Inferior parietal cortex (tissue), 1 donor: ENCODE measurements at regions not wholly inside any gene's neighbourhood (a gene's known extent, or its start where the extent isn't known, plus 50 kb on each side); places are given as distances from the start of the nearest gene placed in this dataset.

Experiments
- DNase-seq: peaks from one replicate; pipeline ENCODE4 v3.0.0-alpha.2; 2016; ENCODE audit errors: extremely low spot score

GRCh38 chr20:51159981-51160380 is 137.1 kb upstream of the KCNG1 start:
- DNase-seq, result no peak

GRCh38 chr20:51159303-51159702 is 136.4 kb upstream of the KCNG1 start:
- no peak for DNase-seq

- no peak for DNase-seq
These were observed 135.3 kb upstream of the KCNG1 start for GRCh38 chr20:51158226-51158625.

DNA sequence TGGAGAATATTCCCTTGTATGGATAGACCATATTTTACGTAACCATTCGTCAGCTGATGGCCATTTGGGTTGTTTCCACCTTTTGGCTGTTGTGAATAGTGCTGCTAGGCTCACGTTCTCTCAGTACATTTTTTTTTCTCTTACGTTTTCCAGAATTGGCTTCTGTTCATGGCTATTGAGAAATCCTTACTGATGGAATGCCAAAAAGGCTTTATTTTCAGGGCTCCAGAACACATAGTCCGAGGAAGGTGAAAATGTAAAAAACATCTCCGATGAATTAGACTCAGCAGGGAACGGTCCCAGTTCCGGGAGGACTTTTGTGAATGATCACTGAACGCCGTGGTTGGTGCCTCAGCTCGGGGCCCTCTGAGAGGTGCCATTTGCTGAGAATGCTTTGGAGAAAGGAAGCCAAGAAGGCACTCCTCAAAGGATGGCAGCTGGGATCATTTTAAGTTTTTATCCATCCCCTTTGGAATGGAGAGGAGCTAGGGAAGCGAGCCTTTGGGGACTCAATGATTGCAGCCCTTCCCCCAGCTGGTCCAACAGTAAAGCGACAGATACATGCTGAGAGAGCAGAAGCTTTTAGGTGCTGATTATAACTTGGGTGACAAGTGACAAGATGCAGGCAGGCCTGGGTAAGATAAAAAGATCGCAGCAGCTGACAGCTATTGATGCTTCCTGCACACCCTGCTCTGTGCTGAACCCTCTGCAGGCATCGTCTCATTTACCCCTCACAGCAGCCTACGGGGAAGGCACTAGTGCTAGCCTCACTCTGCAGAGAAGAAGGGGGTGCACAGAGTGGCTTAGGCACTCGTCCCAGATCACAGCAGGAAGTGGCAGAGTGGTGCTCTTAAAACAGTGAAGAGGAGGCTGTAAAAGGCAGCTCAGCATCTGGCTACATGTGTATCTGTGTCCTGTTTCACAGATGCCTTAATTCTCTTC is 133.4 kb upstream of the KCNG1 start:
- DNase-seq, result peak; percentile 37

- DNase-seq, result no peak
These were observed 132.1 kb upstream of the KCNG1 start for GRCh38 chr20:51154708-51155690.

- DNase-seq, result no peak
These were observed 131.2 kb upstream of the KCNG1 start for GRCh38 chr20:51153867-51154707.

DNA sequence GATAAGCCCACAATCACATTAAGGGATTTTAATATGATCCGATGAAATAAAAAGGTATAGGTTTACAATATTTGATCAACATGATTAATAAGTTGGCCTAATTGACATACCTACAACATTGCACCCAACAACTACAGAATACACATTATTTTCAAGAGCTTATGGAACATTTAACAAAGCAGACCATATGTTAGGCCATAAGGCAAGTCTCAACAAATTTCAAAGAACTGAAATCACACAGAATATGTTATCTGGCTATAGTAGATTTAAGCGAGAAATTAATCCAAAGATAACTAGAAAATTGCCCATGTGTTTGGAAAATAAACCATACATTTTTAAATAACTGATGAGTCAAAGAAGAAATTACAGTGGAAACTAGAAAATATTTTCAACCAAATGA is 126.0 kb upstream of the KCNG1 start:
- no peak for DNase-seq

GRCh38 chr20:51144476-51144875 is 121.6 kb upstream of the KCNG1 start:
- no peak for DNase-seq

DNA sequence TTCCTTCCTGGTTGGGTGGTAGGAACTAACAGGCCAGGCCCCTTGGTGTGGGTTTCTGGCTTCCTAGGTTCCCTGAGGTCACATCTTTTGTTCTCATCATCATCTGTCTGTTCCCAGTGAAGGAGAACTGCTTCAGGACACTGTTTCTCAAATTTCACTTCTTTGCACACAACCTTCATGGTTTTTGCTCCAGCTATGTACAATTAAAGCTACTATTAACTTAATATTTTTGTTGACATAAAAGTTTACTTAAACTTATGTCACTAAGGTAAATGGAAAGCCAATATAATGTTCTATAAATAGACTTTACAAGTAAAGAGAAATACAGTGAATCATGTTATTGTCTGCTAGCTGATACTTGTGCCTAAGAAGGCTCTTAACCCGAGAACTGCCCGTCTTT is 120.7 kb upstream of the KCNG1 start:
- no peak for DNase-seq

DNA sequence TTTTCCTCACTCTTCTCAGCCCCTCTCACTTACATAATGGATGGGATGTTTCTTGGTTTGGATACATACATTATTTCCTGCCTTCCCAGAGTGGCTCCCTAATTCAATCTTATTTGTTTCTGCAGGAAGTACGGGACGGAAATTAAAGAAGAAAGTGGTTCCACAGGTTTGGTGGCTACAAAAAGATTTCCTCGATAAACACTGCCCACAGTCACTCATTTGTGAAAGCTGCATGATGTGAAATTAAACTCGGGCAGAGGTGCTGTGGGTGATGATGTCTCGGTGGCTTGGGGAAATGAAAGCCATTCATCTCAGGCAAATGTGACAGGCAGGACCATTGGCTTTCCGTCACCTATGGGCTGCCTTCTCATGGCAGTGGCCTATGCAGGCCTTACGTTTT is 119.5 kb upstream of the KCNG1 start:
- DNase-seq, result no peak

DNA sequence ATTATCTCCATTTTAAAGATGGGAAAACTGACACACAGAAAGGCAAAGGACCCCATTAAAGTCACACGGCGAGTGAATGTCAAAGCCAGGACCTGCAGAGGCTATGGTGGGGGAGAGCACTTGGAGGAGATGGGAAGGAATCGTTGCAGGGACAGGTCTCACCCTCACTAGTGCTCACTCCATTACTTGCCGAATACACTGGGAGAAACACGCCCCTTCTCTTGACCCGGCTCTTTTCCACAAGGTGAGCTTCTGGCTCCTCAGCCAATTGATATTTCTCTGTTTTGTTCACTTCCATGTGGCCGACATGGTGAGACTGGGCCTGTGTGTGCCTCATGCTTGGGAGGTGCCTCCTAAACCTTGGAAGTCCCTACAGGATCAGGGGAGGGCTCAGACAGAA is 117.8 kb upstream of the KCNG1 start:
- DNase-seq, result no peak

GRCh38 chr20:51139891-51140290 is 117.0 kb upstream of the KCNG1 start:
- no peak for DNase-seq

- no peak for DNase-seq
These were observed 115.7 kb upstream of the KCNG1 start for GRCh38 chr20:51138576-51138975.

DNA sequence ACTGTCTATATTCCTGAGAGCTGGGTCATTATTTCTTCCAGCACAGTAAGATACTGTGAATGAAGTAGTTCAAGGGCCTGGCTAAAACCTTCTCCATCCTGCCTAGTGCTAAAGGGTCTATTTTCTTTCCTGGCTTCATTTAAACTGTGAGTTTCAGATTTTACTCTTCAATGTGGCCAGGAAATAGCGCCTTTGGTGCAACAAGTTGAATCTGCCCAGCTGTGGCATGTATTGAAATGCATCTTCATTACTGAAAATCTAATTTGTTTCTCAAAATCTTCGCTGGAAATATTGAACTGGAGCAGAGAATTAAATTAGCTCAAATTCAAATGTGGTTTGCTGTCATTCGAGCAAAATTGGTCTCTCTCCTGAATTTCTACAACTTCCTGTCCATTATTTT is 114.6 kb upstream of the KCNG1 start:
- DNase-seq, result no peak

GRCh38 chr20:51135926-51136715 is 113.2 kb upstream of the KCNG1 start:
- DNase-seq, result no peak

- DNase-seq, result no peak
These were observed 111.5 kb upstream of the KCNG1 start for GRCh38 chr20:51134405-51134804.

GRCh38 chr20:51132279-51132678 is 109.4 kb upstream of the KCNG1 start:
- DNase-seq, result no peak

- no peak for DNase-seq
These were observed 108.9 kb upstream of the KCNG1 start for GRCh38 chr20:51131811-51132210.

DNA sequence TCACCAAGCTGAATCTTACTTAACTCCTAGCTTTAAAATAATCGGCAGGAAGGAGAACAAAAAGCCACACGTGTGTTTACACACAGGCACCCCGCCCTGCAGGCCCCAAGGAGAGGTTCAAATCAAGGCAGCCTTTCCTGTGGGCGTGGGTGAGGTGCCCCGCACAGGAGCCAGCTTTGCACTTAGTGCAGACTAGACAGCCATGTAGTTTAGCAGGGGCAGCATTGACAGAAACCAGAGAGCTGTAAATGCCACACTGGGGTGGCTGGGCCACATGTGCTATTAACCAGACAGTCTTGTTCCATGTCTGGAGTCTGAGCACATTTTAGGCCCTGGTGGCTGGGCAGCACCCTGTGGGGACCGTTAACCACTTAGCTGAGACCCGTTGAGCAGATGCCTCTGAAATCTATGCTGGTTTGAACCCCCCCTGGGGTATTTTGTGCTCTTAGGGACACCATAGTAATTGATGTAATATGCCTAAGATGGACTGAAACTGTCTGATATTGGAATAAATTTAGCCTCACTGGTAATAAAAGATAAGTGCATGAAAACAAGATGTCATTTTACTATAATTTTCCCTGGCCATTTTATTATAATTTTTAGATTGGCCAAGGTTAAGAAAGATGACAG is 106.4 kb upstream of the KCNG1 start:
- DNase-seq, result no peak

- no peak for DNase-seq
These were observed 105.3 kb upstream of the KCNG1 start for GRCh38 chr20:51128198-51128597.
